ENCODE measurements at regions not wholly inside any gene's neighbourhood (a gene's known extent, or its start where the extent isn't known, plus 50 kb on each side); places are given as distances from the start of the nearest gene placed in this dataset.

- TF ChIP-seq CTCF (IDR thresholded peaks at IDR 0.05 in 4 of 5, conservative IDR thresholded peaks at IDR 0.05 in 1 of 5) (no peak), POLR2A (IDR thresholded peaks at IDR 0.05) (no peak)
Observed at GRCh38 chr10:80794994-80795393, 257.3 kb downstream of the SH2D4B start.
